GM12878 (cell line): ENCODE measurements at regions not wholly inside any gene's neighbourhood (a gene's known extent, or its start where the extent isn't known, plus 50 kb on each side); places are given as distances from the start of the nearest gene placed in this dataset.

Experiments
- ATAC-seq: fragments of 200-7000 bp; cut with Tn5 transposase; 3 replicates; pipeline ENCODE4 v1.9.1; 2020; ENCODE audit warnings: mild to moderate bottlenecking, moderate library complexity
- BruUV-seq: library from RNA; stranded (reverse); fragments of 400-500 nt; replicated peaks from 2 replicates; lab custom pipeline; 2021; lab: Mats Ljungman, UMichigan
- CTCF ChIA-PET: fragments of 300-600 bp; sonication (Branson Sonifier 250); formaldehyde crosslinking; extraction: SDS; loops from one replicate; lab custom pipeline; 2021; ENCODE audit warnings: inconsistent platforms; lab: Yijun Ruan, JAX
- POLR2A ChIA-PET: fragments of 350-600 bp; formaldehyde crosslinking; extraction: SDS; loops from one replicate; lab custom pipeline; 2021; ENCODE audit warnings: inconsistent platforms; lab: Charles Lee
- RAD21 ChIA-PET: fragments of 300-600 bp; sonication (Branson Sonifier 250); formaldehyde crosslinking; loops from one replicate; lab custom pipeline; 2023; ENCODE audit warnings: antibody characterized with exemption; ENCODE audit not compliant: unreplicated experiment; lab: Charles Lee
- SMC1A ChIA-PET: fragments of 300-600 bp; sonication (Branson Sonifier 250); formaldehyde crosslinking; loops from one replicate; lab custom pipeline; 2023; ENCODE audit not compliant: unreplicated experiment, uncharacterized antibody; lab: Charles Lee
- DNase-seq: peaks from one replicate; pipeline ENCODE4 v3.0.0-alpha.2; 2011; ENCODE audit warnings: low read depth, low spot score
- FAIRE-seq: peaks from 3 replicates; lab custom pipeline; 2011; peaks lifted over from hg19 to GRCh38; lab: Jason Lieb, UNC
- H2AFZ ChIP-seq: 2 replicates; pipeline ENCODE4 v1.6.0; 2011; ENCODE audit warnings: low read depth, low read length, control low read depth; ENCODE audit not compliant: control insufficient read depth
- H3K27ac ChIP-seq: 2 replicates; pipeline ENCODE4 v1.5.1; 2011; ENCODE audit warnings: control low read depth; ENCODE audit not compliant: control insufficient read depth, insufficient read depth
- H3K27me3 ChIP-seq, 2 experiments: replicated peaks in 1 of 2; 2 replicates each; pipeline versions ENCODE4 v1.6.0 to v1.6.1; 2011; ENCODE audit warnings: low read length in 1 of 2; ENCODE audit not compliant: control insufficient read depth in 2 of 2, insufficient read depth in 2 of 2
- H3K36me3 ChIP-seq, 2 experiments: 2 replicates each; pipeline ENCODE4 v1.5.1; 2011; ENCODE audit warnings: low read length in 1 of 2; ENCODE audit not compliant: control insufficient read depth in 2 of 2, insufficient read depth in 2 of 2
- H3K4me1 ChIP-seq: 2 replicates; pipeline ENCODE4 v1.6.1; 2011; ENCODE audit warnings: mild to moderate bottlenecking, low read length, moderate library complexity, mixed read lengths; ENCODE audit not compliant: control insufficient read depth, insufficient read depth
- H3K4me2 ChIP-seq: 2 replicates; pipeline ENCODE4 v1.6.0; 2011; ENCODE audit warnings: control low read depth; ENCODE audit not compliant: control insufficient read depth, insufficient read depth
- H3K4me3 ChIP-seq: fragments of 200-600 bp; sonication (generic); 2 replicates; pipeline ENCODE4 v1.5.1; 2016
- H3K79me2 ChIP-seq: 2 replicates; pipeline ENCODE4 v1.6.0; 2011; ENCODE audit warnings: low read length; ENCODE audit not compliant: control insufficient read depth, insufficient read depth
- H3K9ac ChIP-seq: 2 replicates; pipeline ENCODE4 v1.8.0; 2011; ENCODE audit warnings: low read length, control low read depth, mixed read lengths; ENCODE audit not compliant: control insufficient read depth, insufficient read depth
- H3K9me3 ChIP-seq: replicated peaks from 3 replicates; pipeline ENCODE4 v1.5.1; 2011; ENCODE audit warnings: mild to moderate bottlenecking, low read length; ENCODE audit not compliant: control insufficient read depth, insufficient read depth
- H4K20me1 ChIP-seq: 2 replicates; pipeline ENCODE4 v1.6.0; 2011; ENCODE audit not compliant: control insufficient read depth, insufficient read depth
- GABPA ChIP-seq: IDR thresholded peaks from 2 replicates; pipeline ENCODE4 v1.6.1; 2014; ENCODE audit warnings: antibody characterized with exemption, low read depth, mild to moderate bottlenecking, inconsistent platforms
- HDAC6 ChIP-seq: fragments of 200-600 bp; sonication (generic); IDR thresholded peaks from one replicate; pipeline ENCODE4 v1.8.0; 2017; ENCODE audit warnings: antibody characterized with exemption; ENCODE audit not compliant: unreplicated experiment
- HDGF ChIP-seq: fragments of 450-650 bp; IDR thresholded peaks from 2 replicates; pipeline ENCODE4 v1.6.1; 2016; ENCODE audit warnings: antibody characterized with exemption
- LARP7 ChIP-seq: fragments of 450-650 bp; IDR thresholded peaks from 2 replicates; pipeline ENCODE4 v1.6.1; 2017; ENCODE audit warnings: mild to moderate bottlenecking
- MTA3 ChIP-seq: IDR thresholded peaks from 2 replicates; pipeline ENCODE4 v1.6.1; 2012; ENCODE audit warnings: low read length, inconsistent platforms, borderline replicate concordance
- MYC ChIP-seq: IDR thresholded peaks from 2 replicates; pipeline ENCODE4 v1.6.1; 2011; ENCODE audit warnings: mild to moderate bottlenecking, low read length, moderate library complexity, inconsistent platforms; ENCODE audit not compliant: insufficient read depth, insufficient replicate concordance, insufficient read length, severe bottlenecking
- RAD21 ChIP-seq: IDR thresholded peaks from 2 replicates; pipeline ENCODE4 v1.6.1; 2011; ENCODE audit warnings: mild to moderate bottlenecking, low read depth, low read length, moderate library complexity; ENCODE audit not compliant: insufficient read depth
- SMARCA5 ChIP-seq: fragments of 450-650 bp; IDR thresholded peaks from 2 replicates; pipeline ENCODE4 v1.6.1; 2017; ENCODE audit warnings: mild to moderate bottlenecking
- SREBF1 ChIP-seq: IDR thresholded peaks from 2 replicates; pipeline ENCODE4 v1.6.1; 2012; ENCODE audit warnings: mild to moderate bottlenecking, low read length
- STAT1 ChIP-seq: fragments of 450-650 bp; conservative IDR thresholded peaks from 2 replicates; pipeline ENCODE4 v1.6.1; 2014; ENCODE audit warnings: antibody characterized with exemption, mild to moderate bottlenecking
- TARDBP ChIP-seq: IDR thresholded peaks from 2 replicates; pipeline ENCODE4 v1.6.1; 2016; ENCODE audit warnings: borderline replicate concordance
- ZNF217 ChIP-seq: fragments of 450-650 bp; IDR thresholded peaks from 2 replicates; pipeline ENCODE4 v1.6.1; 2017; ENCODE audit warnings: antibody characterized with exemption, mild to moderate bottlenecking
- ZNF274 ChIP-seq: IDR thresholded peaks from one replicate; pipeline ENCODE4 v1.8.0; 2011; ENCODE audit not compliant: insufficient read length, insufficient read depth
- ZNF622 ChIP-seq: fragments of 450-650 bp; IDR thresholded peaks from 2 replicates; pipeline ENCODE4 v1.6.1; 2017; ENCODE audit warnings: mild to moderate bottlenecking, inconsistent platforms
- WGBS: methylation state at CpG from one replicate; pipeline ENCODE4 v1.1.6; 2016; ENCODE audit warnings: low lambda C conversion rate; ENCODE audit not compliant: insufficient replicate concordance, insufficient coverage; ENCODE audit errors: missing lambda C conversion rate; 5-methylcytosine and 5-hydroxymethylcytosine counted together
- in situ Hi-C: fragments of 300-500 bp; cut with MboI; formaldehyde crosslinking; loops from 9 replicates; pipeline ENCODE4 v1.14.3; 2018; ENCODE audit warnings: mixed read lengths
- intact Hi-C: fragments of 100-400 bp; cut with micrococcal nuclease; formaldehyde crosslinking; loops from one replicate; pipeline ENCODE4 v1.14.2; 2022; ENCODE audit not compliant: unreplicated experiment
- TF ChIP-seq, protein P1 (sequence below): fragments of 450-650 bp; IDR thresholded peaks from 2 replicates; pipeline ENCODE4 v1.6.1; 2017; ENCODE audit warnings: antibody characterized with exemption, mild to moderate bottlenecking, moderate library complexity
- TF ChIP-seq, protein P2 (sequence below): fragments of 450-650 bp; IDR thresholded peaks from 2 replicates; pipeline ENCODE4 v1.6.1; 2017; ENCODE audit warnings: mild to moderate bottlenecking, low read depth, inconsistent platforms; ENCODE audit not compliant: poor library complexity, severe bottlenecking
- TF ChIP-seq, protein P3 (sequence below): fragments of 450-650 bp; IDR thresholded peaks from 2 replicates; pipeline ENCODE4 v1.6.1; 2017; ENCODE audit warnings: borderline replicate concordance
- TF ChIP-seq, protein P4 (sequence below): IDR thresholded peaks from 2 replicates; pipeline ENCODE4 v1.6.1; 2011; ENCODE audit warnings: borderline replicate concordance, low read depth, mild to moderate bottlenecking, moderate library complexity, low read length; ENCODE audit not compliant: insufficient read depth, poor library complexity, severe bottlenecking

GRCh38 chr2:145854039-145854755 is 1334.3 kb upstream of the ZEB2 start:
- Histone ChIP-seq H3K27me3 (no peaks in the 10 kb centered on the region), H4K20me1 (no peaks in the 10 kb centered on the region), H3K4me1 (no peaks in the 10 kb centered on the region), H2AFZ (no peak overlapping the region), H3K27ac (no peak overlapping the region), H3K9ac (no peak overlapping the region), H3K9me3 (no peaks in the 10 kb centered on the region), H3K4me2 (no peak overlapping the region), H3K4me3 (no peak overlapping the region), H3K36me3 (no peaks in the 10 kb centered on the region), H3K79me2 (no peaks in the 10 kb centered on the region)
- DNase-seq (no peak), FAIRE-seq (no peak), ATAC-seq (no peak)
- TF ChIP-seq ZNF274 = no peak
- TF ChIP-seq LARP7 = no peak
- TF ChIP-seq GABPA = no peak
- TF ChIP-seq, protein P1, sequence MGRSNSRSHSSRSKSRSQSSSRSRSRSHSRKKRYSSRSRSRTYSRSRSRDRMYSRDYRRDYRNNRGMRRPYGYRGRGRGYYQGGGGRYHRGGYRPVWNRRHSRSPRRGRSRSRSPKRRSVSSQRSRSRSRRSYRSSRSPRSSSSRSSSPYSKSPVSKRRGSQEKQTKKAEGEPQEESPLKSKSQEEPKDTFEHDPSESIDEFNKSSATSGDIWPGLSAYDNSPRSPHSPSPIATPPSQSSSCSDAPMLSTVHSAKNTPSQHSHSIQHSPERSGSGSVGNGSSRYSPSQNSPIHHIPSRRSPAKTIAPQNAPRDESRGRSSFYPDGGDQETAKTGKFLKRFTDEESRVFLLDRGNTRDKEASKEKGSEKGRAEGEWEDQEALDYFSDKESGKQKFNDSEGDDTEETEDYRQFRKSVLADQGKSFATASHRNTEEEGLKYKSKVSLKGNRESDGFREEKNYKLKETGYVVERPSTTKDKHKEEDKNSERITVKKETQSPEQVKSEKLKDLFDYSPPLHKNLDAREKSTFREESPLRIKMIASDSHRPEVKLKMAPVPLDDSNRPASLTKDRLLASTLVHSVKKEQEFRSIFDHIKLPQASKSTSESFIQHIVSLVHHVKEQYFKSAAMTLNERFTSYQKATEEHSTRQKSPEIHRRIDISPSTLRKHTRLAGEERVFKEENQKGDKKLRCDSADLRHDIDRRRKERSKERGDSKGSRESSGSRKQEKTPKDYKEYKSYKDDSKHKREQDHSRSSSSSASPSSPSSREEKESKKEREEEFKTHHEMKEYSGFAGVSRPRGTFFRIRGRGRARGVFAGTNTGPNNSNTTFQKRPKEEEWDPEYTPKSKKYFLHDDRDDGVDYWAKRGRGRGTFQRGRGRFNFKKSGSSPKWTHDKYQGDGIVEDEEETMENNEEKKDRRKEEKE = no peak
- no peak for TF ChIP-seq HDGF
- TF ChIP-seq ZNF622 = no peak
- TF ChIP-seq STAT1 = no peak
- TF ChIP-seq RAD21 = no peak
- no peak for TF ChIP-seq TARDBP
- TF ChIP-seq, protein P2, sequence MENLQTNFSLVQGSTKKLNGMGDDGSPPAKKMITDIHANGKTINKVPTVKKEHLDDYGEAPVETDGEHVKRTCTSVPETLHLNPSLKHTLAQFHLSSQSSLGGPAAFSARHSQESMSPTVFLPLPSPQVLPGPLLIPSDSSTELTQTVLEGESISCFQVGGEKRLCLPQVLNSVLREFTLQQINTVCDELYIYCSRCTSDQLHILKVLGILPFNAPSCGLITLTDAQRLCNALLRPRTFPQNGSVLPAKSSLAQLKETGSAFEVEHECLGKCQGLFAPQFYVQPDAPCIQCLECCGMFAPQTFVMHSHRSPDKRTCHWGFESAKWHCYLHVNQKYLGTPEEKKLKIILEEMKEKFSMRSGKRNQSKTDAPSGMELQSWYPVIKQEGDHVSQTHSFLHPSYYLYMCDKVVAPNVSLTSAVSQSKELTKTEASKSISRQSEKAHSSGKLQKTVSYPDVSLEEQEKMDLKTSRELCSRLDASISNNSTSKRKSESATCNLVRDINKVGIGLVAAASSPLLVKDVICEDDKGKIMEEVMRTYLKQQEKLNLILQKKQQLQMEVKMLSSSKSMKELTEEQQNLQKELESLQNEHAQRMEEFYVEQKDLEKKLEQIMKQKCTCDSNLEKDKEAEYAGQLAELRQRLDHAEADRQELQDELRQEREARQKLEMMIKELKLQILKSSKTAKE = no peak
- no peak for TF ChIP-seq MTA3
- TF ChIP-seq, protein P3, sequence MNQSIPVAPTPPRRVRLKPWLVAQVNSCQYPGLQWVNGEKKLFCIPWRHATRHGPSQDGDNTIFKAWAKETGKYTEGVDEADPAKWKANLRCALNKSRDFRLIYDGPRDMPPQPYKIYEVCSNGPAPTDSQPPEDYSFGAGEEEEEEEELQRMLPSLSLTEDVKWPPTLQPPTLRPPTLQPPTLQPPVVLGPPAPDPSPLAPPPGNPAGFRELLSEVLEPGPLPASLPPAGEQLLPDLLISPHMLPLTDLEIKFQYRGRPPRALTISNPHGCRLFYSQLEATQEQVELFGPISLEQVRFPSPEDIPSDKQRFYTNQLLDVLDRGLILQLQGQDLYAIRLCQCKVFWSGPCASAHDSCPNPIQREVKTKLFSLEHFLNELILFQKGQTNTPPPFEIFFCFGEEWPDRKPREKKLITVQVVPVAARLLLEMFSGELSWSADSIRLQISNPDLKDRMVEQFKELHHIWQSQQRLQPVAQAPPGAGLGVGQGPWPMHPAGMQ = no peak
- TF ChIP-seq SREBF1 = no peak
- no peak for TF ChIP-seq SMARCA5
- TF ChIP-seq, protein P4, sequence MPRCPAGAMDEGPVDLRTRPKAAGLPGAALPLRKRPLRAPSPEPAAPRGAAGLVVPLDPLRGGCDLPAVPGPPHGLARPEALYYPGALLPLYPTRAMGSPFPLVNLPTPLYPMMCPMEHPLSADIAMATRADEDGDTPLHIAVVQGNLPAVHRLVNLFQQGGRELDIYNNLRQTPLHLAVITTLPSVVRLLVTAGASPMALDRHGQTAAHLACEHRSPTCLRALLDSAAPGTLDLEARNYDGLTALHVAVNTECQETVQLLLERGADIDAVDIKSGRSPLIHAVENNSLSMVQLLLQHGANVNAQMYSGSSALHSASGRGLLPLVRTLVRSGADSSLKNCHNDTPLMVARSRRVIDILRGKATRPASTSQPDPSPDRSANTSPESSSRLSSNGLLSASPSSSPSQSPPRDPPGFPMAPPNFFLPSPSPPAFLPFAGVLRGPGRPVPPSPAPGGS = no peak
- no peak for TF ChIP-seq HDAC6
- no peak for TF ChIP-seq MYC
- no peak for TF ChIP-seq ZNF217
- ChIA-PET POLR2A (no interaction called here), SMC1A (interaction anchor here (1.0 kb wide), 1 partner anchor 39 kb away, joined by 3 read pairs; no protein-coding TSS in a partner anchor), CTCF (no interaction called here), RAD21 (no interaction called here)
- no TSS peak for BruUV-seq
- WGBS = 33% methylated on average over 4 of the region's 4 CpGs
- in situ Hi-C loops = no loop called here
- intact Hi-C loops = no loop called here
